ENCODE measurements at regions not wholly inside any gene's neighbourhood (a gene's known extent, or its start where the extent isn't known, plus 50 kb on each side); places are given as distances from the start of the nearest gene placed in this dataset.

- DNase-seq = no peak
These were observed 556.1 kb upstream of the ZNF608 start for GRCh38 chr5:125302577-125302976.

- DNase-seq = no peak
These were observed 560.3 kb upstream of the ZNF608 start for GRCh38 chr5:125306741-125307140.

GRCh38 chr5:125310749-125311148 lies 564.3 kb upstream of the ZNF608 start:
- no peak for DNase-seq

DNA sequence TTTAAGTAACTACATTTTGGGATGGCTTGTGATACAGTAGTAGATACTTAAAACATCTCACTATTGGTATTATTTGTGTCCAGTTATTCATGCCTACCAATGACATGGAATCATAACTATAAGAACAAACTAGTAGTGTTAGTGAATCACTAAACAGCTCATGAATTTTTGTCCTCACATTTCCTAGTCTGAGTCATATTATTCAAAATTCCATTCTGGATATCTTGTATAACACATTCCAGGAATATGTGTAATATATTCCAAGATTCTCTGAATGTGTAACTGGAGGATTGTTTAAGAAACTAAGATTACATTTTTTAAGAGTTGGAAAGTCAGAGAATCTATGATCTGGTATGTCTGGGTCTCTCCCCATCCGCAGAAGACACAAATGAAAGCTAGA lies 565.3 kb upstream of the ZNF608 start:
- DNase-seq = no peak

GRCh38 chr5:125313555-125313954 lies 567.1 kb upstream of the ZNF608 start:
- DNase-seq = no peak

- DNase-seq = no peak
These were observed 568.9 kb upstream of the ZNF608 start for GRCh38 chr5:125315306-125315705.

DNA sequence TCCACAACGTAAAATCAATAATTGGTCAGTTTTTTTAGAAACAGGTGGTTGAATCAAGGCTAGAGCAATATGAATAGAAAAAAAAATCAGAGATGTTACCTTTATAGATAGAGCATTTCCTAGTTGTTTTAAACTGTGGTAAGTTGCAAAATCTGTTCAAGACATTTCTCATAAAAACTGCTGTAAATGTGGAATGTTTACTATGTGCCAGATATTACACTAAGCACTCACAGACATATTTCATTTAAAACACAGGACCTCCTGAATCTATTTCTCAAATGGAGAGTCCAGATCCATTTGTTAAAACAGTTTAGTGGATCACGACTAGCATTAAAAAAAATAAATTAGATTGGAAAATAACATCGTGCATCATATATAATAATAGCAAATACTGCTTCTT lies 570.0 kb upstream of the ZNF608 start:
- DNase-seq = no peak

DNA sequence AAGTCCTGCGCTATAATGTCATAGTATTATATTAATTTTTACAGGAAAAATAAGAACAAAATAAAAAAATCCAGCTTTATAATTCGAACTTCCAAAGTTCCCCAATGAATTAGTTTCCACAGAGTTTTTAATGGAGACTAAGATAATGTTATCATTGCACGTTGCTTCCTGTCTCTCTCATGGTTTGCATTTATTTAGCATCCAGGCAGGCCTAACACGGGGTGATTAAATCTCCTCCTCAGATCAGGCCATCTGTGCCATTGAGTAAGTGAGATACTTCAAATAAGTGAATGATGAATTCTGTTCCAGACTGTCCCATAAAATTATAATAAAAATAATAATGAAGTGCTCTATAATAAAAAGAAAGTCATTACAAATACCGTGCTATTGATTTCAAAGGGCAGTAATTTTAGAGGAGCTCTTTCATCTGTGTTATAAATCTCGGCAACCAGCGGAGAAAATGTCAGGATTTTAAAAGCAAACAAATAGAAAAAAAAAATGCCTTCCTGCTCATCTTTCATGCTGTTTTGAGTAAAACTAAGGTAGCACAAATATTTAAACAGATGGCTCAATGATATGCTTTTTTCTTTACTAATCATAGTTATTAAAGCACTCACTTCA lies 570.6 kb upstream of the ZNF608 start:
- no peak for DNase-seq

DNA sequence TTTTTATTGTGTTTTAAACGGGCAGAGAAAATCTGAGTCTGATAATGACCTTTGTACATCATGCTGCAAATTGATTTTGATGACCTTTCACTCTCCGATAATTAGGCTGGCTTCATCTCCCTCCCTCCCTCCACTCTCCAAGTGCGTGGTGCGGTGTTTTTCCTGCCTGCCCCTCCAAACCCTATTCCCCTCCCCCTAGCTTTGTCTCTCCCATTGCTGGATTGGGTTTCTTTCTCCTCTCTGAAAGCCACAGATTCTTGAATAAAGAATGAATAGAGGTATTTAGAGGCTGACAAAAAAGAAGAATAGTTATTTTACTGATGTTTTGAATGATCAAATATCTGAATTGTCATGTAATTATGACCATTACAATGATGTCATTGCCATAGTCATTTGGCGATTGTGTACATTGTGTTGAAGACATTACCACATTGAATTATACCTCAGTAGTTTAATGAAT lies 571.1 kb upstream of the ZNF608 start:
- DNase-seq = no peak

DNA sequence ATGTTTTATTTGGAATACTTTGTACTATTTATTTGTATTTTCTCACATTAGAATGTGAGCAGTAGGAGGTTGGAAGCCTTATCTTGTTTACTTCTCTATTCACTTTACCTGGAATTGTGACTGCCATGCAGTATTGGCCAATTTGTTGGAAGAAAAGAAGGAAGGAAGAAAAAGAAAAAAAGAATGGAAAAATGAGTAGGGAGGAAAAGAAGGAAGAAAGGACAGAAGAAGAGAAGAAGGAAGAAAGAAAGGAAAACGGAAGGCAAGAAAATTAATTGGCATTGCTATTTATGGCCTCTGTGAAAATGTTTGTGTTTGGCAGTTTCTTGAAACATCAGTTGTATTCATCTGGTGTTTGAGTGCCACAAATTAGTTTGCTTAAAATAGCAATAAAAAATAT lies 575.2 kb upstream of the ZNF608 start:
- no peak for DNase-seq

DNA sequence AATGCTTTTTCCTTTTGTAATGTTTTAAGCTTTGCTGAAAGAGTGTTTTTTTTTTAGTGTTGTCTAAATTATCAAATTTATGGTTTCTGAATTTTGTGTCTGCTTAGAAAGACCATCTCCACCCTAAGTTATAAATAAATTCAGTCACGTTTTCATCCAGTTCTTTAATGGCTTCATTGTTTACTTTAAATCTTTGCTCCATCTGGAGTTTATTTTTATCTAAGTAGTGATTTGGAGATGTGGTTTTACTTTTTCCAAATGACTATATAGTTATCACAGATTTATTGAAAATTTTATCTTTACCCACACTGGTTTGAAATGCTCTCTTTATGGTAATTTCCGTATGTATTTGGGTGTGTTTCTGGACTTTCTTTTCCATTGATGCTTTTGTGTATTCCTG lies 577.2 kb upstream of the ZNF608 start:
- no peak for DNase-seq

GRCh38 chr5:125325488-125326149 lies 579.2 kb upstream of the ZNF608 start:
- DNase-seq = no peak

DNA sequence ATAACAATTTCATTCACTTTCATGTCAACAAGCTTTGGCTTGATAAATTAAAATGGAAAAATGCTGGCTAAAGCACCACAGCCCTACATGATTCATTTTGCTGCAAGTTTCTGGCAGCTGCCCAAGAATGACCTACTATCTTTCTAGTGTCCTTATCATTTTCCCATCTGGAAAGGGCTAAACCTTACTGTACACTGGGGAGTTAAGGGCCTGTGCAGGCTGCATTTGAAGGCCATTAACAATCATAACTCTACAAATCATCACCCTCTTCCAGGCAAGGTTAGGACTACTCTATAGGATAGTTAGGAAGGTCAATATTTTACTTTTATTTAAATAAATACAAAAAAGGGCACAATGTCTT lies 579.7 kb upstream of the ZNF608 start:
- DNase-seq = no peak

- no peak for DNase-seq
These were observed 581.2 kb upstream of the ZNF608 start for GRCh38 chr5:125327676-125328075.

DNA sequence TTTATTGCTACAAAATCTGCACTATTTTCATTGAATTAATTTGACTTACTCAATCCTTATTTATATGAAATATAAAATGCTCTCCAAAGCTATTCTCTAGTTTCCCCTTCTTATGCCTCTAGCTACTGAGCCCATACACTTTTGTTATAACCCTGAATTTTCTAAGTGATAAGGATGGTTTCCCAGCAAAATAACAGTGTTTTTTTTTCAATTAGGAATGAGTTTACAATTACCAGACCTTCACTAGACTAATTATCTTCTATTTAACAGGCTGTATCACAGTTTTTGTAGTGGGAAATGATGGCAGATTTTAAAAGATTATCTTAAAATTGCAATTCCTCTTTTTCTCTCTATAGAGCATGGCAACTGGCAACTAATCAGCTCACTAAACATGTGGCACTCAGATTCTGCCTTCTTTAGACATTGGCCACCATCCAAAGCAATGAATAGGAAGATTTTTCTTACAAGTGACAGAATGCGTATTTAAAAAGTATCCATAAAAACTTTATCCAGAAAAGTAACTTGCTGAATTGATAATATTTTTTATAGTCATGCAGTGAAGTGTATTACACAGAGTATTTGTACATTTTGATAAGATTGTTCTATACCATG lies 585.7 kb upstream of the ZNF608 start:
- DNase-seq = no peak

DNA sequence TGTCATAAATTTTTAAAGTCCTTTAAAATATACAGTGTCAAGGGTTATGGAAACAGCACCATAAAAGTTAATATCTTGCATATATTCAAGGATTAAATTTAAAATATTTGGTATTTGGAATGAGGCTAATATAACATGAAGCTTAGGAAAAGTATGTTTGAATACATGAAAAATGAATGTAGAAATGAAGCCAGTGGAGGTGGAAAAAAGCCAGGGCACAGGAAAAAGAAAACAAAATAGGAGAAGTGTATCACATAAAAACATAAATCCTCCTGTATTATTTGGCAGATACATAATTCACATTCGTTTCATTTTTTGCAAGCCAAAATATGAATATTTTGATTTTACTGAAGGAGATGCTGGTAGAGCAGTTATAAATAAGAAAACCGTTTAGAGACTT lies 587.0 kb upstream of the ZNF608 start:
- no peak for DNase-seq

GRCh38 chr5:125336401-125336800 lies 590.0 kb upstream of the ZNF608 start:
- DNase-seq = no peak

DNA sequence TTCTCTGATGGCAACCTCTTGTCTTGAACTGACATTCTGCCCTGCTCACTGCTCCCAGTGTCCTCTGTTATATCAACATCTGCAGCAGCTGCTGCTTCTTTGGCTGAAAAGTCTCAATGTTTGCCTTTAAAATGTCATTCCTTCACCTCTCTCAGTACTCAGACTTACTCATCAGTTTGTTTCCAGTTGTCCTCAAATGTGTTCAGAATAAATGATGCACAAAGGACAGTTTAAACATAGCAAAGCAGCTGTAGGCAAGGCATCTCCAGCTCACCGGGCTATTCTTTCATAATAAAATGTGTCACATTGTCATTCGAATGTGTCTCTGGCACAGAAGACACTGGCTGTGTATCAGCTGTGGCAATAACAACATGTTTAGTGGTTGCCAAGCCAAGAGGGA lies 590.9 kb upstream of the ZNF608 start:
- DNase-seq = no peak

DNA sequence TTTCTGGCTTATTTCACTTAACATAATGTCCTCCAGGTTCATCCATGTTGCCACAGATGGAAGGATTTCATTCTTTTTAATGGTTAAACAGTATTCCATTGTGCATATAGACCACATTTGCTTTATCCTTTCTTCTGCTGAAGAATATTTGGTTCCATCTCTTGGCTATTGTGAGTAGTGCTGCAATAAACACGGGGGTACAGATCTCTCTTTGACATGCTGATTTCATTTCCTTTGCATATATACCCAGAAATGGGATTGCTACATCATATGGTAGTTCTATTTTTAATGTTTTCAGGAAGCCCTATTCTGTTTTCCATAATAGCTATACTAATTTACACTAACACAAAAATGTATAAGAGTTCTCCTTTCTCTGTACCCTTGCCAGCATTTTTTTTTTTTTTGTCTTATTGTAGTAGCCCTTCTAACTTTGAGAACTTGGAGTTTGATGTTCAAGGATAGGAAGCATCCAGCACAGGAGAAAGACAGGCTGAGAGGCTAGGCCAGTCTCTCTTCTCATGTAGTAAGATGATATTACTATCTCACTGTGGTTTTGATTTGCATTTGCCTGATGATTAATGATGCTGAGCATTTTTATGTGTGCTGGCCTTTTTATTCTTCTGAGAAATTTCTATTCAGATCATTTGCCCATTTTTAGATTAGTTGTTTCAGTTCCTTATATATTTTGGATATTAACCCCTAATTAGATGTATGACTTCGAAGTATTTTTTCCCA lies 592.2 kb upstream of the ZNF608 start:
- DNase-seq = no peak

DNA sequence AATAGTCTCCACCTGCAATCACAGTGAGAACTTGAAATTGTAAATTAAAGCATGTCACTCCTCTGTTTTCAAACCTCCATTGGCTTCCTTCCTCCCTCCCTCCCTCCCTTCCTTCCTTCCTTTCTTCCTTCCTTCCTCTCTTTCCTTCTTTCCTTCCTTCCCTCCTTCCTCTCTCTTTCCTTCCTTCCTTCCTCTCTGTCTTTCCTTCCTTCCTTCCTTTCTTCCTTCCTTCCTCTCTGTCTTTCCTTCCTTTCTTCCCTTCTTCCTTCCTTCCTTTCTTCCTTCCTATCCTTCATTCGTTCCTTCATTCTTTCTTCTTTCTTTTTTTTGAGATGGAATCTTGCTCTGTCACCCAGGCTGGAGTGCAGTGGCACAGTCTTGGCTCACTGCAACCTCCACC lies 595.0 kb upstream of the ZNF608 start:
- DNase-seq = no peak

DNA sequence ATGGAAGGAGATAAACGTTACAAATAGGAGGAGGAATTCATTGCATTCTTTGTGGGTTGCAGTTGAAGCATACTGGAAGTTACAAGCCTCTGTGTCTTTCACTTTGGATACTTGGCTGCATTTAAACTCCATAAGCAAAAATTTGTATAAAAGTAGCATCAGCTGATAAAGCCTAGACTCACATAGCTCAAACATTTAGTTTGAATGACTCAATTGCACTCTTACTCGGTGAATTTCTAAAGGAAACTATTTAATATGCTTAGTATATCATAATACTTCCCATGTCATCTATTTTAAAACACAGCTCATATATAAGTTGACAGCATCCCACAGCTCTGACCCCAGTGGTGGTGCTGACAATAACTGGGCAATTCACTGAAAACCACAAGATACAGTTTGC lies 596.6 kb upstream of the ZNF608 start:
- DNase-seq = no peak

DNA sequence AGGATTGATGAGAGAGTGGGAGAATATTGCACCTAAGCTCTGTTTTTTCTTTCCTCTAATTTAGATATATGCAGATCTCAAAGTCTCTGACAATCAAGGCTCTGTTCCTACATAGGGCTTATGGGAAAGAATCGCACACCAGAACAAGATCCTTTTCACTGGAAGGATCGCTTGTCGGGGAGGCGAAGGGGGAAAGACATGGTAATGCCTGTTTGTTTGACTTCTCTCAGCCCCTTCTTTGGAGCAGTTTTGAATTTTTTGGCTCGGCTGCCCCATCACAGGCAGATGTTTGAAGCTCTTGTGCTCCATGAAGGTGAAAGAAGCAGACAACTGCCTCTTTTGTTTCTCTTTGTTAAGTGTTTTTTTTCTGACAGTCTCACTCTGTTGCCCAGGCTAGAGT lies 599.9 kb upstream of the ZNF608 start:
- no peak for DNase-seq

DNA sequence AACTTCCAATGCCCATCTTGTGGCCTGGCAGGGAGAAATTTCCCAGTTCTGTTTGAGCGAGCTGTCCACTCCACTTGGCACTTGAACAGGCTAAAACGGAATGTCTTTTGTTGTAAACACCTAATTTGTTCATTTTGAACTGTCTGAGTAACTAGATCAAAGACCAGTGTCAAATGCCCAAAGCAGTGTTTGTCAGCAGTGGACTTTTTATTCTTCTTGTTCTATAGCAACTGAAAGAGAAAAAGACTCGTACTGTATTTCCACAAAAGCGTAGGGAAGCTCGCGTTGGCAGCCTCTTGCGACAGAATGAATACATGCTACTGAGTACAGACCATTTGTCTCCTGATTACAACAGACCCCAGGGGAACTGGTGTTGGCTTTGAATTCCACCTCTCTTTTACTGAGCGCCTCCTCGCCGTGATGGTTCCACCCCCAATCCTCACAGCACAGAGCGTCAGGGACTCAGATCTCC lies 601.8 kb upstream of the ZNF608 start:
- DNase-seq = no peak
